ENCODE measurements at regions not wholly inside any gene's neighbourhood (a gene's known extent, or its start where the extent isn't known, plus 50 kb on each side); places are given as distances from the start of the nearest gene placed in this dataset.

DNA sequence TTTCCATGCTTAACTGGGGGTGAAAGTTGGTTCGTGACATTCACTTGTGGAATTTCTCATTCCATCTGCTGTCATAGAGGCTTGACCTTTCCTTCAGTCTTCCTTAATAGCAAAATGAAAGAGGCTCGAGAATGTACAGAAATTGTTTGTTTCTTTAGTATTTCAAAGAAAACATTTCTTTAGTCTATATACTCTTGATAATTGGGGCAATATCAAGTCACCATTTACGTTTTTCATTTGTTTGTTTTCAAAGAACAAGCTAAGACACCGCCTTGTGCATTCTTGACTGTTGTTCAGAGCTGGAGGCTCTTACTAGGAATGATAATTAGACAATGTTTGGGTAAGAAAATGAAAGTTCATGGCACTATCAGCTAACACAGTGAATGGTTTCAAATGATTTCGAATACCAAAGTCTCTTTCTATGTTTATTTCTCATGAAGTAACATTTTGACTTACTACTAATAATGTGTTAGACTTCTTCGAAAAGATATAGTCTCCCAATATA is 835.4 kb downstream of the SEMA5A start:
- H3K9ac ChIP-seq (ENCODE audit: control insufficient read depth, insufficient read depth, low read length): no peak overlapping the region
- intact Hi-C loops (cut with micrococcal nuclease; ENCODE audit: unreplicated experiment): no loop called here
- no TSS peak for BruUV-seq (replicated peaks)
- ChIA-PET RAD21 (ENCODE audit: unreplicated experiment) (no interaction called here), CTCF (no interaction called here), POLR2A (no interaction called here), SMC1A (ENCODE audit: uncharacterized antibody, unreplicated experiment) (interaction anchor here (1.1 kb wide), 1 partner anchor 18 kb away, joined by 3 read pairs; no protein-coding TSS in a partner anchor)
- ATAC-seq (no peak), FAIRE-seq (no peak), DNase-seq (ENCODE audit: low read depth, low spot score) (no peak)
- no peaks in the 10 kb centered on the region for H3K79me2 ChIP-seq (ENCODE audit: control insufficient read depth, insufficient read depth, low read length)
- H3K27ac ChIP-seq (ENCODE audit: control insufficient read depth, insufficient read depth): no peak overlapping the region
- no peak overlapping the region for H2AFZ ChIP-seq (ENCODE audit: control insufficient read depth, low read depth, low read length)
- no peaks in the 10 kb centered on the region for H4K20me1 ChIP-seq (ENCODE audit: control insufficient read depth, insufficient read depth)
- no peak overlapping the region for H3K4me2 ChIP-seq (ENCODE audit: control insufficient read depth, insufficient read depth)
- H3K4me3 ChIP-seq: no peak overlapping the region
- in situ Hi-C loops (cut with MboI): no loop called here
- 10% methylated on average over 6 of the region's 6 CpGs for WGBS (ENCODE audit: insufficient coverage, insufficient replicate concordance, low lambda C conversion rate, missing lambda C conversion rate)
- H3K4me1 ChIP-seq (ENCODE audit: control insufficient read depth, insufficient read depth, low read length): no peaks in the 10 kb centered on the region
- H3K9me3 ChIP-seq (replicated peaks; ENCODE audit: control insufficient read depth, insufficient read depth, low read length): no peaks in the 10 kb centered on the region
- H3K36me3 ChIP-seq (ENCODE audit: control insufficient read depth in 2 of 2, insufficient read depth in 2 of 2, low read length in 1 of 2): no peaks in the 10 kb centered on the region
- H3K27me3 ChIP-seq (replicated peaks in 1 of 2; ENCODE audit: control insufficient read depth in 2 of 2, insufficient read depth in 2 of 2, low read length in 1 of 2): no peaks in the 10 kb centered on the region
- TF ChIP-seq, protein P1, sequence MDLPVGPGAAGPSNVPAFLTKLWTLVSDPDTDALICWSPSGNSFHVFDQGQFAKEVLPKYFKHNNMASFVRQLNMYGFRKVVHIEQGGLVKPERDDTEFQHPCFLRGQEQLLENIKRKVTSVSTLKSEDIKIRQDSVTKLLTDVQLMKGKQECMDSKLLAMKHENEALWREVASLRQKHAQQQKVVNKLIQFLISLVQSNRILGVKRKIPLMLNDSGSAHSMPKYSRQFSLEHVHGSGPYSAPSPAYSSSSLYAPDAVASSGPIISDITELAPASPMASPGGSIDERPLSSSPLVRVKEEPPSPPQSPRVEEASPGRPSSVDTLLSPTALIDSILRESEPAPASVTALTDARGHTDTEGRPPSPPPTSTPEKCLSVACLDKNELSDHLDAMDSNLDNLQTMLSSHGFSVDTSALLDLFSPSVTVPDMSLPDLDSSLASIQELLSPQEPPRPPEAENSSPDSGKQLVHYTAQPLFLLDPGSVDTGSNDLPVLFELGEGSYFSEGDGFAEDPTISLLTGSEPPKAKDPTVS (IDR thresholded peaks at IDR 0.05; ENCODE audit: low read depth, low read length): no peak
- TF ChIP-seq MTA2 (IDR thresholded peaks at IDR 0.05; ENCODE audit: low read depth) (no peak), KAT2A (conservative IDR thresholded peaks at IDR 0.05; ENCODE audit: control insufficient read depth, low read depth, low read length) (no peak), CBFB (IDR thresholded peaks at IDR 0.05; ENCODE audit: low read depth) (no peak), STAT3 (IDR thresholded peaks at IDR 0.05; ENCODE audit: low read depth, low read length) (no peak), PAX5 (IDR thresholded peaks at IDR 0.05; ENCODE audit: borderline replicate concordance, low read depth, low read length) (no peak), MTA3 (IDR thresholded peaks at IDR 0.05; ENCODE audit: borderline replicate concordance, low read length) (no peak), RFX5 (IDR thresholded peaks at IDR 0.05; ENCODE audit: low read depth, low read length) (no peak), ZZZ3 (IDR thresholded peaks at IDR 0.05; ENCODE audit: control insufficient read depth, insufficient read length, low read depth) (no peak), CHD1 (IDR thresholded peaks at IDR 0.05; ENCODE audit: low read depth, low read length) (no peak), TBL1XR1 (IDR thresholded peaks at IDR 0.05; ENCODE audit: low read depth, low read length) (no peak)
- TF ChIP-seq, protein P2, sequence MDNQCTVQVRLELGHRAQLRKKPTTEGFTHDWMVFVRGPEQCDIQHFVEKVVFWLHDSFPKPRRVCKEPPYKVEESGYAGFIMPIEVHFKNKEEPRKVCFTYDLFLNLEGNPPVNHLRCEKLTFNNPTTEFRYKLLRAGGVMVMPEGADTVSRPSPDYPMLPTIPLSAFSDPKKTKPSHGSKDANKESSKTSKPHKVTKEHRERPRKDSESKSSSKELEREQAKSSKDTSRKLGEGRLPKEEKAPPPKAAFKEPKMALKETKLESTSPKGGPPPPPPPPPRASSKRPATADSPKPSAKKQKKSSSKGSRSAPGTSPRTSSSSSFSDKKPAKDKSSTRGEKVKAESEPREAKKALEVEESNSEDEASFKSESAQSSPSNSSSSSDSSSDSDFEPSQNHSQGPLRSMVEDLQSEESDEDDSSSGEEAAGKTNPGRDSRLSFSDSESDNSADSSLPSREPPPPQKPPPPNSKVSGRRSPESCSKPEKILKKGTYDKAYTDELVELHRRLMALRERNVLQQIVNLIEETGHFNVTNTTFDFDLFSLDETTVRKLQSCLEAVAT (IDR thresholded peaks at IDR 0.05): no peak
- TF ChIP-seq, protein P3, sequence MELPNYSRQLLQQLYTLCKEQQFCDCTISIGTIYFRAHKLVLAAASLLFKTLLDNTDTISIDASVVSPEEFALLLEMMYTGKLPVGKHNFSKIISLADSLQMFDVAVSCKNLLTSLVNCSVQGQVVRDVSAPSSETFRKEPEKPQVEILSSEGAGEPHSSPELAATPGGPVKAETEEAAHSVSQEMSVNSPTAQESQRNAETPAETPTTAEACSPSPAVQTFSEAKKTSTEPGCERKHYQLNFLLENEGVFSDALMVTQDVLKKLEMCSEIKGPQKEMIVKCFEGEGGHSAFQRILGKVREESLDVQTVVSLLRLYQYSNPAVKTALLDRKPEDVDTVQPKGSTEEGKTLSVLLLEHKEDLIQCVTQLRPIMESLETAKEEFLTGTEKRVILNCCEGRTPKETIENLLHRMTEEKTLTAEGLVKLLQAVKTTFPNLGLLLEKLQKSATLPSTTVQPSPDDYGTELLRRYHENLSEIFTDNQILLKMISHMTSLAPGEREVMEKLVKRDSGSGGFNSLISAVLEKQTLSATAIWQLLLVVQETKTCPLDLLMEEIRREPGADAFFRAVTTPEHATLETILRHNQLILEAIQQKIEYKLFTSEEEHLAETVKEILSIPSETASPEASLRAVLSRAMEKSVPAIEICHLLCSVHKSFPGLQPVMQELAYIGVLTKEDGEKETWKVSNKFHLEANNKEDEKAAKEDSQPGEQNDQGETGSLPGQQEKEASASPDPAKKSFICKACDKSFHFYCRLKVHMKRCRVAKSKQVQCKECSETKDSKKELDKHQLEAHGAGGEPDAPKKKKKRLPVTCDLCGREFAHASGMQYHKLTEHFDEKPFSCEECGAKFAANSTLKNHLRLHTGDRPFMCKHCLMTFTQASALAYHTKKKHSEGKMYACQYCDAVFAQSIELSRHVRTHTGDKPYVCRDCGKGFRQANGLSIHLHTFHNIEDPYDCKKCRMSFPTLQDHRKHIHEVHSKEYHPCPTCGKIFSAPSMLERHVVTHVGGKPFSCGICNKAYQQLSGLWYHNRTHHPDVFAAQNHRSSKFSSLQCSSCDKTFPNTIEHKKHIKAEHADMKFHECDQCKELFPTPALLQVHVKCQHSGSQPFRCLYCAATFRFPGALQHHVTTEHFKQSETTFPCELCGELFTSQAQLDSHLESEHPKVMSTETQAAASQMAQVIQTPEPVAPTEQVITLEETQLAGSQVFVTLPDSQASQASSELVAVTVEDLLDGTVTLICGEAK (IDR thresholded peaks at IDR 0.05; ENCODE audit: borderline replicate concordance): no peak
- TF ChIP-seq, protein P4, sequence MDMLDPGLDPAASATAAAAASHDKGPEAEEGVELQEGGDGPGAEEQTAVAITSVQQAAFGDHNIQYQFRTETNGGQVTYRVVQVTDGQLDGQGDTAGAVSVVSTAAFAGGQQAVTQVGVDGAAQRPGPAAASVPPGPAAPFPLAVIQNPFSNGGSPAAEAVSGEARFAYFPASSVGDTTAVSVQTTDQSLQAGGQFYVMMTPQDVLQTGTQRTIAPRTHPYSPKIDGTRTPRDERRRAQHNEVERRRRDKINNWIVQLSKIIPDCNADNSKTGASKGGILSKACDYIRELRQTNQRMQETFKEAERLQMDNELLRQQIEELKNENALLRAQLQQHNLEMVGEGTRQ (IDR thresholded peaks at IDR 0.05; ENCODE audit: borderline replicate concordance, low read depth, low read length): no peak

Measured in GM12878 (cell line).